ENCODE measurements at regions not wholly inside any gene's neighbourhood (a gene's known extent, or its start where the extent isn't known, plus 50 kb on each side); places are given as distances from the start of the nearest gene placed in this dataset.

GRCh38 chr7:142629588-142630260, 119.5 kb upstream of the PRSS1 start:
- TF ChIP-seq TAF1 (IDR thresholded peaks at IDR 0.05; ENCODE audit: borderline replicate concordance, low read depth, low read length) (no peak), POLR2A (IDR thresholded peaks at IDR 0.05; ENCODE audit: low read depth, low read length) (no peak)

Measured in GM12892 (cell line).